ENCODE measurements at regions not wholly inside any gene's neighbourhood (a gene's known extent, or its start where the extent isn't known, plus 50 kb on each side); places are given as distances from the start of the nearest gene placed in this dataset.

GRCh38 chr18:25799231-25799630 lies 291.2 kb downstream of the SS18 start:
- TF ChIP-seq CTCF (IDR thresholded peaks at IDR 0.05) (no peak), POLR2AphosphoS5 (IDR thresholded peaks at IDR 0.05) (no peak), POLR2A (IDR thresholded peaks at IDR 0.05) (no peak)

Data from transverse colon (tissue), 4 donors.